ENCODE measurements at regions not wholly inside any gene's neighbourhood (a gene's known extent, or its start where the extent isn't known, plus 50 kb on each side); places are given as distances from the start of the nearest gene placed in this dataset.

- no peak for FAIRE-seq
Observed at GRCh38 chrX:7789200-7789599, 53.8 kb upstream of the VCX start.

DNA sequence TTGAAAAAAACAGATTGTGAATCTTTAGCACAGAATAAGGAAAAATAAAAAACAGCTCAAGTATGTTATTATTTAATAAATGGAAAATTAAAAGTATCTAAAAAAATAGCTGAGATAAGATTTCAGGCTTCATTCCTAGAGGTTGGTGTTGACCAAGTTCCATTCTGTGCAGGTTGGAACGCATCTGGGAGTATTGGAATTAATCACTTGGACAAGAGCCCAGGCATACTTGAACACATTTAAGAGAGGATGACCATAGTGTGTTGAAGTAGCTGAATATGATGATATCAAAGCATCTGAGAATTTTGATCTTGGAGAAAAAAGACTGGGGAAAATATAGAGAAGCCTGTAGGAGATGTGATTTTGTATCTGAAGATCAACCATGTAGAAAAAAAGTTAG is 54.6 kb upstream of the VCX start:
- no peak for FAIRE-seq

GRCh38 chrX:7787714-7788113 is 55.3 kb upstream of the VCX start:
- FAIRE-seq, result no peak

DNA sequence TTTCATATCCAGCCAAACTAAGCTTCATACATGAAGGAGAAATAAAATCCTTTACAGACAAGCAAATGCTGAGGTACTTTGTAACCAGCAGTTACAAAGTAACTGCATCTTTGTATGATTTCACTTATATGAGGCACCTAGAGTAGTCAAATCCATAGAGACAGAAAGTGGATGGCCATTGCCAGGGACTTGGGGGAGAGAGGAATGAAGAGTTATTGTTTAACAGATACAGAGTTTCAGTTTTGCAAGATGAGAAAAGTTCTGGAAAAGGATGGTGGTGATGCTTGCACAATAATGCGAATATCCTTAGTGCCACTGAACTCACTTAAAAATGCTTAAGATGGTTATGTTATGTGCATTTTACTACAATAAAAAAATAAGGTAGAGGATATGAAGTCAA is 58.4 kb upstream of the VCX start:
- no peak for FAIRE-seq

GRCh38 chrX:7779644-7780043 is 63.3 kb upstream of the VCX start:
- no peak for FAIRE-seq

DNA sequence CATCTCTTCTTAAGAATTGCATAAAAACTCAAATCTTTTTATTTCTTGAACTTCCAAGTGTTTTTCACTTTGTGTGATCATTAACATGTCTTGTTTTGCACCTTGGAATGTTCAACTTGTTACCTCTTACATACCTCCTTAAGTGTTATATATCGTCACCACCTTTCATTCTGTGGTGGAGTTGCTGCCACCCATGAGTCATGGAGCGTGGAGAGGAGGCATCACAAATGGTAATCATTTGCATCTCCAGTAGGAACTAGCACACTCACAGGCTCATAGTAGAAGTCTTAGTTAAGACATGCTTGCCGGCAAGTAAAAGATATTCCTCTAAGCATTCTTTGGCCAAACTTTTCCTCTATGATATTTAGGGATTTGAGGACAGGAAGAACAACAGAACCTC is 67.0 kb upstream of the VCX start:
- no peak for FAIRE-seq

DNA sequence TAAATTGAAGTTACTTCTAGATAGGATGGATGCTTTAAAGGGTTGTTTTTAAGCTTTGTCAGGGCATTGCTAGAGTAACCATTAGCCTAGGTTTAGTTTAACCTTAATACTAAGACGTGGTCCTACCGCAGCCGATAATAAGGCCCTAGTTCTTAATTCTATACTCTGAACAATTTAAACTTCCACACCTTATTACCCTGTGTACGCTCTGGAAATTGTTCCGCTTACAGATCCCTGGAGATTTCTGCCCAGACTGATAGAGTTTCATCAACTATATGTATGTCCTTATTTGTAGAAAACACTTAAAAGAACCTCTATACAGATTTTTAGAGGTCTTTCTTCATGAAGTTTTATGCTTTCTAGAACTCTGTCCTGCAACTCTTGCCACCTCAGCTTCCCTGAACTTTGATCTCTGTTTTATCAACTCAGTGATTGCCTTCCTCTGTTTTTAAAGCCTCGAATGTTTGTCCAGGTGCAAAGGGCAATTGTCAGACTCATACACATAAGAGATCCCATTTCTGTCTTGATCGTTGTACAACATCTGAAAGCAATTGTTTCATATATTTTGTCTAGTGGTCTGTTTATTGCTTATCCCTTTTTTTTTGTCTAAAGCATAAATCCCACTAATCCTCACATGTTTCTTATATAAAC is 71.1 kb upstream of the VCX start:
- no peak for FAIRE-seq

- no peak for FAIRE-seq
Observed at GRCh38 chrX:7759830-7760229, 83.1 kb upstream of the VCX start.

- no peak for FAIRE-seq
Observed at GRCh38 chrX:7746856-7747255, 96.1 kb upstream of the VCX start.

DNA sequence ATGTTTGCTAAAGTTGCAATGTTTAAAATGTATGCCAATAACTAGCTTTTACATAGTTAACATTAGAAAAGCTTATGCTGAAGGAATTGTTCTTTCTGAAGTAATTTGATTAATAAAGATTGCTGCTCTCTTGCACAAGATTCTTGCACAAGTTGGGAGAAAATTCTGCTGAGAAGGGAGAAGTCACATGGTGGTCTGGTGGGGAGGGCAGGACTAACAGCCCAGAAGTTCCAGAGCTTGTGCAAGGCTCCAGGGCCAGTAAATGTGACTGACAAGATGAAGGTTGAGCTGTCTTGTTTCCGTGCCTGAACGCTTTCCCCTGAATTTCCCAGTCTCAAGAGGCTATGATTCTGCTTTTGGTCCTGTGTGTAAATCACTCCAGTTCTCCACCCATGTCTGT is 112.9 kb upstream of the VCX start:
- no peak for FAIRE-seq

GRCh38 chrX:7720519-7720918 is 122.5 kb upstream of the VCX start:
- no peak for FAIRE-seq

DNA sequence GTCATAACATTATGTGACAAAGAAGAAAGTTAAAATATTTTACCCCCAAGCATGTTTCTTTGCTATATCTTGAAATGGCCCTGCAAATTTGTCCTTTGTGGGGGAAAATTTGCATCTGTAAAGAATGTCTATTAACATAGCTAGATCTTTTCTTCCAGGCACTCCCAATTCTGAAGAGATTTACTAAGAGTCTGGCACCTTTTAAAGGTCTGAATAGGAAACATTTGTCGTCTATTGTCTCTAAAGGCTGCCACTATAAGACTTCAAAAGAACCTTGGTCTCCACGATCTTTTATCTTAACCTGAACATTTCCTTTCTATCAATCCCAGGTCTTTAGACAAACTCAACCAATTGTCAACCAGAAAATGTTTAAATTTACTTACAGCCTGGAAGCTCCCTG is 128.6 kb upstream of the VCX start:
- no peak for FAIRE-seq

GRCh38 chrX:7711167-7711566 is 131.8 kb upstream of the VCX start:
- FAIRE-seq, result no peak

GRCh38 chrX:7709845-7710244 is 133.1 kb upstream of the VCX start:
- no peak for FAIRE-seq

GRCh38 chrX:7706032-7706431 is 136.9 kb upstream of the VCX start:
- FAIRE-seq, result no peak

DNA sequence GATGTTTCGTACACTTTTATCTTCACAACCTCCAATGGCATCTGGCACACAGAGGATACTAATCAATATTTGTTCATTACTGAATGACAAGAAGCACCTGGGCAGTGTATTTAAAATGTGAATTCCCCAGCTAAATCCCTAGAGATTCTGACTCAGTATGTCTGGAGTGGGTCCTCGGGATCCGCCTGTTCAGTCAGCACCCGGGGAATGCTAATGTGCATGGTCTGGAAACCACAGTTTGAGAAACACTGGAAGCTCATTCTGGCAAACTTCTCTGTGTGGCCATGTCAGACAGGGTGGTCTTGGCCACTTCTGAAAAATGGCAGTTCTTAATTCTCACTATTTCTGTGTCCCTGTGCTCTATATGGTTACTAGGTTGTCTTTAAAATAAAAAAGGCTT is 138.8 kb upstream of the VCX start:
- no peak for FAIRE-seq

- FAIRE-seq, result no peak
Observed at GRCh38 chrX:7698248-7698647, 144.7 kb upstream of the VCX start.

DNA sequence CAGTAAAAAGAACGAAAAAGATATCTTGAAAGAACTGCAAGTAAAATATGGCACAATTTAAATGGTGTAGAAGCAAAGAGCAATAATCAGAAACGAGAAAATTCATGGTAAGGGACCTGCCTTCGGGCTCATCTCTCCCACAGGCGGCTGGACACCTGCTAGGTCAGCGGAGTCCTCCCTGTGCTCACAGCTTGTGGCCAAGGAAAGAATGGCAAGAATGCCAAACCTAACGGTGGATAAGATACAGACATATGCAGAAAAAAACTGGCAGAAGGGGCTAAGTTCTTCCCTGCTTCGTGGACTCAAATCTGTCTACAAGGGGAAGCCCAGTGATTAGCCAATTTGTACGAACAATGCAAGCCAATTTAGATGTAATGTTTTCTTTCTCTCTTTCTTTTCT is 152.1 kb upstream of the VCX start:
- no peak for FAIRE-seq

DNA sequence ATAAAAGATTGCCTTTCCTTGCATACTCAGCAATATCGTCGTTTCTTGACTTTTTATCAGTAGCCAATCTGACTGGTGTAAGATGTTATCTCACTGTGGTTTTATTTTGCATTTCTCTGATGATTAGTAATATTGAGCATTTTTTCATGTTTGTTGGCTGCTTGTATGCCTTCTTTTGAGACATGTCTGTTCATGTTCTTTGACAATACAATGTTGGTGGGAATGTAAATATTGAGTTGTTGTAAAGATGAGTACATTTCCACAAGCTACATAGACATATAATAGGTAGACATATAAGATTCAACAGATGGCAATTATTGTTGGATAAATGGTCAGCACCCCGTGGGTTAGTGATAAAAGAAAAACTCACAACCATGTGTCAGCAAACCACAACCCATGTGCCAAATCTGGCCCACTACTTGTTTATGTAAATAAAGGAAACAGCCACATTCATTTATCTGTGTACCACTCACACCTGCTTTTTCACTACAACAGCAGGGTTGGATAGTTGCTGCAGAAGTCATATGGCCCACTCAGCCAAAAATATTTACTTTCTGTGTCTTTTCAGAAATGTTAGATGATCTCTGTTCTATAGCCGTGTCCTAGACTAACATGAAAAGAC is 153.1 kb upstream of the VCX start:
- no peak for FAIRE-seq

DNA sequence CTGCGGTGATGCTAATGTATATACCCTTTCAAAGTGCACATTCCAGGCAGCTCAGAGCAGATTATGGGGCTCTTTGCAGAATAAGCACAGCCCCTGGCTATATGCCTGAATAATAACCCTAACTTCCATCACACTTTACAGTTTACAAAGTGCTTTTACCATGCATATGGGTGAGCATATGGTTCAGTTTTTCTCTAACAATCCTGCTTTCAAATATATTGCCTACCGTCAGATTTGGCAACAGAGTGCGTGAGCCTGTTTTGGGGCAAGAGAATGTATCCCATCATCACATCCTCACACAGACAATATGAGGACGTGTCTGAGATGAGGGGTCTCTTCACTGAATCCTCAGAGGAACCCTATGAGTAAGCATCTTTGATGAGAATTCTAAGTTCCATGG is 162.8 kb upstream of the VCX start:
- FAIRE-seq, result no peak

DNA sequence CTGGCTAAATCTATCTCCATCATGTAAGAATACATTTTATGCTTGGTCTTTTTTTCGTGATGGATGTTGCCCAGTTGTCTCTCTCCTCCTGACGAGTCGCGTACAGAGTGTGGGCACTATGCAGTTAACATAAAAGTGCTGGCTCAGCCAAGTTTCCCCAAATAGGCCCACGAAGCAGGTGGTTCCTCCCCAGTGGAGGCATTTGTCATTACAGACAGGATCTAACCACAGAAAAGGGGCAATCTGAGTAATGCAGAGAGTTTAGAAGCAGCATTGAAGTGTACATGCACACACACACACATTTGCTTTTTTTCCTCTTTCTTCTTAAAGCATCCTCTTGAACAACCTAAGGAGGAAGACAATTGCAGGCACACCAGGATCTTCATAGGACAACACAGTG is 188.7 kb upstream of the VCX start:
- no peak for FAIRE-seq

DNA sequence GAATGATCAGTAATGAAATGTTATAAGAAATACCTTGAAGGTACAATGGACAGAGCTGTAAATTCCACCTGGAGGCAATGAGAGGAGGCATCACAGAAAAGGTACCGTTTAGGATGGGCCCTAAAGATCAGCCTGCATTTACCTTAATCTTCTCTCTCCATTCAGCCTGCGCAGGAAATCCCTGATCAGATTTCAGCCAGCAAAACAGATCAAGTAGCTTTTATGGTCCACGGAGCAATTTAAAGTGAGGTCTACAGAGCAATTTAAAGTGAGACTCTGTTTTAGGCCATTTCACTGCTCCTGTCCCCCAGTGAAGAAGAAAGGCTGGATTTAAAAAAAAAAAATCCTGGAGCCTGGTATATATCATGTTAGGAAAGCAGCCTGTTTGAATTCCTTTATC is 195.1 kb upstream of the VCX start:
- no peak for FAIRE-seq

GRCh38 chrX:7641141-7641540 is 201.8 kb upstream of the VCX start:
- FAIRE-seq, result no peak

DNA sequence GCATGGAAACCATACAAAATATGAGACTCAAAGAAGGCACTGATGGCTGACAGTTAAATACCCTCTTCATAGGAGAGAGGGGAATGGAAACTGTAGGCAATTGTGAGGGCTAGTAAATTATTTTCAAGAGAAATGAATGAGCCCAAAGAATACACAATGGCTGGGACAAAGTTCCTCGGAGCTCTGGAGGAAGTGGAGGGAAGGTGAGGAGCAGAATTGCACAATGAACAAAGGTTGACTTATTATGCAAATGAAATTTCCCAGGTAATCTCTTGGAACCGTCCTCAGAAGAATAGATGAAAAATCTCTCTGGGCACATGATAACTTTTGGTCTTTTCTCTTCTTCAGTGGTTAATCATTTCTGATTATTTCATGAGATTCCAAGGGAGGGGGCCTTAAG is 202.6 kb upstream of the VCX start:
- FAIRE-seq, result no peak

DNA sequence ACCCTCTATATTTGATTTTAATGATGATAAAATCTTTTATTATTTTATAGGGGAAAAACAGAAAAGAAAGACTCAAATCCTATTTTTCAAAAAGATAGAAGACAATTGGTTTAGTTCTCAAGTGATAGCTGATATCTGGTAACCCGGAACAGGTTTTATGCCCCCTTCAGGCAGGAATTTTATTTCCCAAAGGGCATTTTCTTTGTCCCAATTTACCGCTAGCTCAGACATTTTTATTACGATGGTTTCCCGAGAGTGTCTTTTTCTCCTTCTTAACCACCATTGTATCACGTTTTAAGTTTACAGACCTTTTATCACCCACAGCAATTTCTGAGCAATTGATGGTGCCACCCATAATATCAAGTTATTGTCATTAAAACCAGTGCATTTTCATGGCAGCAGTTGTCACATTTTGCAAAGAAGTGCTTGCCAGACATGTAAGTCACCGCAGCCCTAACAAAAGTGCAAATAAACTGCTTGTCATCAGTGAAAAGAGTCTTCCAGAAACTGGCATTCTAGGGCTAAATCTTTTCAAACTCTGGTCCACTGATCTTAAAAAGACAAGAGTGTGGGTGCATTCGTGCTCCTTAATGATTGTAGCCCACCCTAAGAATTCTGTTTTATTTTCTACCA is 204.8 kb upstream of the VCX start:
- FAIRE-seq, result no peak
